ENCODE measurements at regions not wholly inside any gene's neighbourhood (a gene's known extent, or its start where the extent isn't known, plus 50 kb on each side); places are given as distances from the start of the nearest gene placed in this dataset.

- TF ChIP-seq POLR2AphosphoS5 (IDR thresholded peaks at IDR 0.05; ENCODE audit: low read depth, low read length) (no peak), SIN3A (IDR thresholded peaks at IDR 0.05; ENCODE audit: borderline replicate concordance, insufficient read depth, low read length) (no peak), TAF1 (IDR thresholded peaks at IDR 0.05; ENCODE audit: borderline replicate concordance, insufficient read depth, low read length) (no peak), FOXP2 (optimal IDR thresholded peaks at IDR 0.05; ENCODE audit: borderline replicate concordance, extremely low read depth, extremely low read length, insufficient read depth) (no peak)
- TF ChIP-seq, protein P1, sequence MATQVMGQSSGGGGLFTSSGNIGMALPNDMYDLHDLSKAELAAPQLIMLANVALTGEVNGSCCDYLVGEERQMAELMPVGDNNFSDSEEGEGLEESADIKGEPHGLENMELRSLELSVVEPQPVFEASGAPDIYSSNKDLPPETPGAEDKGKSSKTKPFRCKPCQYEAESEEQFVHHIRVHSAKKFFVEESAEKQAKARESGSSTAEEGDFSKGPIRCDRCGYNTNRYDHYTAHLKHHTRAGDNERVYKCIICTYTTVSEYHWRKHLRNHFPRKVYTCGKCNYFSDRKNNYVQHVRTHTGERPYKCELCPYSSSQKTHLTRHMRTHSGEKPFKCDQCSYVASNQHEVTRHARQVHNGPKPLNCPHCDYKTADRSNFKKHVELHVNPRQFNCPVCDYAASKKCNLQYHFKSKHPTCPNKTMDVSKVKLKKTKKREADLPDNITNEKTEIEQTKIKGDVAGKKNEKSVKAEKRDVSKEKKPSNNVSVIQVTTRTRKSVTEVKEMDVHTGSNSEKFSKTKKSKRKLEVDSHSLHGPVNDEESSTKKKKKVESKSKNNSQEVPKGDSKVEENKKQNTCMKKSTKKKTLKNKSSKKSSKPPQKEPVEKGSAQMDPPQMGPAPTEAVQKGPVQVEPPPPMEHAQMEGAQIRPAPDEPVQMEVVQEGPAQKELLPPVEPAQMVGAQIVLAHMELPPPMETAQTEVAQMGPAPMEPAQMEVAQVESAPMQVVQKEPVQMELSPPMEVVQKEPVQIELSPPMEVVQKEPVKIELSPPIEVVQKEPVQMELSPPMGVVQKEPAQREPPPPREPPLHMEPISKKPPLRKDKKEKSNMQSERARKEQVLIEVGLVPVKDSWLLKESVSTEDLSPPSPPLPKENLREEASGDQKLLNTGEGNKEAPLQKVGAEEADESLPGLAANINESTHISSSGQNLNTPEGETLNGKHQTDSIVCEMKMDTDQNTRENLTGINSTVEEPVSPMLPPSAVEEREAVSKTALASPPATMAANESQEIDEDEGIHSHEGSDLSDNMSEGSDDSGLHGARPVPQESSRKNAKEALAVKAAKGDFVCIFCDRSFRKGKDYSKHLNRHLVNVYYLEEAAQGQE (IDR thresholded peaks at IDR 0.05; ENCODE audit: insufficient read depth in 1 of 2, low read depth in 2 of 2, low read length in 2 of 2): no peak
Measured at GRCh38 chr7:46156853-46157252, 235.8 kb upstream of the IGFBP3 start.
